Sciatic nerve (tissue), 2 donors: ENCODE measurements at regions not wholly inside any gene's neighbourhood (a gene's known extent, or its start where the extent isn't known, plus 50 kb on each side); places are given as distances from the start of the nearest gene placed in this dataset.
"Not testable (repeated sequence)": the region's sequence is repeated elsewhere in the genome, so short reads cannot be mapped to it uniquely, and the experiment has no call there.

Source experiments
- ATAC-seq: fragments of 200-7000 bp; cut with Tn5 transposase; one replicate; pipeline ENCODE4 v1.9.1; 2020; ENCODE audit warnings: mild to moderate bottlenecking, moderate library complexity
- DNase-seq: peaks from one replicate; pipeline ENCODE4 v3.0.0-alpha.2; 2020; ENCODE audit warnings: low spot score
- intact Hi-C: fragments of 100-400 bp; cut with DNase I; formaldehyde crosslinking; loops from one replicate; pipeline ENCODE4 v1.14.2; 2022
- donor health status: DM: no; HTN: no; CAD: no.
- donor health status: DM: no; HTN: no; CAD: no.

DNA sequence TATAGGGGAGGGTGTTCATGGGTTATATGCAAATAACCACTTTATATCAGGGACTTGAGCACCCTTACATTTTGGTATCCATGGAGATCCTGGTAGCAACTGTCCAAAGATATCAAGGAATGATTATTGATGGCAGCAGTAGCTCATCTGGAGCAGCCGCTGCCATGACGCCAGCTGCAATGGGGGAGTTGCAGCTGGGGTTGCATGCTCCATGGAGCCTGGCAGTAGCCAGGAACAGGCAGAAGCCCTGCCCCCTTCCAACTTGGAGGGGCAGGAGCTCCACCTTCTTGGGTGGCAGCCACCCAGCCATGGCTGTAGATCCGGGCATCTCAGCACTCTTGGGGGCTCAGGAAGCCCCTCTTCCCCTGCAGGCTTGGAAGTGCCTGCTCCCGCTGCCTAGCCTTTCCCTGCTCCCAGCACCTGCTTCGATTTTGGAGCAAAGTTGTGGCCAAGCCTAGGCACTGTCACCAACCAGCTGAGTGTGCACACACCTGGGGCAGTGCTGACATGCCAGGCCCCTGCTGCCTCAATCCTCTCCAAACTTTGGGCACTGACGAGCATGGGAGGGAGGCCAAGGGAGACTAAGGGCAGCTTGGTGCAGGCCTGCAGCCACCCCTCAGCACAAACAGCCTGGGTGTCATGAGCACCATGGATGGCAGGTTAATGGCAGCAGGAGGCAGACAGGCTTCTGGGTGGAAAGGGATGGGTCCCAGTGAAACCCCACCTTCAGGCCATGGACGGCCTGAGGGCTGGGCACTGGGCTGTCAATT lies 235.6 kb upstream of the CSNK1A1L start:
- intact Hi-C loops, result no loop called here
- no peak for DNase-seq
- ATAC-seq, result no peak

GRCh38 chr13:37339386-37339735 lies 233.9 kb upstream of the CSNK1A1L start:
- ATAC-seq (no peak), DNase-seq (no peak)
- intact Hi-C loops, result no loop called here

GRCh38 chr13:37338726-37339385 lies 233.4 kb upstream of the CSNK1A1L start:
- DNase-seq (no peak), ATAC-seq (no peak)
- intact Hi-C loops, result no loop called here

DNA sequence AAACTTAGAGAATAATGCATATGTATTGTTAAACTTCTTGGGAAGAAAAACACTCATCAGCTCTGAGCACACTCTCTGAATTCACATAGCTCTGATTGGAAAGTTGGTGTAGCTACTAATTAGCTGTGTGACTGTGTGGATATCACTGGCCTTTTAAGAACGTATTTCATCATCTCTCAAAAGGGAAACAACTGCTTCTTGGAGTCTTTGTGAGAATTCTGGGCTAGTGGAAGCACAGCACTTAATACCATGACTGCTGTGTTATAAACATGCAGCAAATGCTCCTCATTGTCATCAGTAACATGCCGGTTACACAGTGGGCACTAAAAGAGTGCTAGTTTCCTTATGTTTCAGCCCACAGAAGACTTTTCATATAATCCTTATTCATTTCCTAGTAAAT lies 220.9 kb upstream of the CSNK1A1L start:
- ATAC-seq (no peak), DNase-seq (no peak)
- intact Hi-C loops, result no loop called here

DNA sequence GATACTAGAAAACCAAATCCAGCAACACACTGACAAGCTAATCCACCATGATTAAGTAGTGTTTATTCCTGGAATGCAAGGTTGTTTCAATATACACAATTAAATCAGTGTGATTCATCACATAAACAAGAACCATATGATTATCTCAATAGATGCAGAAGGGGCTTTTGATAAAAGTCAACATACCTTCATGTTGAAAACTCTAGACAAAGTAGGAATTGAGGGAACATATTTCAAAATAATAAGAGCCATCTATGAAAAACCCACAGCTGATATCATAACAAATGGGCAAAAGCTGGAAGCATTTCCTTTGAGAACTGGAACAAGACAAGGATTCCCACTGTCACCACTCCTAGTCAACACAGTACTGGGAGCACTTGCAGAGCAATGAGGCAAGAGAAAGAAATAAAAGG lies 213.6 kb upstream of the CSNK1A1L start:
- DNase-seq, result no peak
- intact Hi-C loops, result no loop called here
- no peak for ATAC-seq

- ATAC-seq, result peak; percentile 26
- intact Hi-C loops, result no loop called here
Observed at GRCh38 chr13:37316935-37317334, 211.5 kb upstream of the CSNK1A1L start.

DNA sequence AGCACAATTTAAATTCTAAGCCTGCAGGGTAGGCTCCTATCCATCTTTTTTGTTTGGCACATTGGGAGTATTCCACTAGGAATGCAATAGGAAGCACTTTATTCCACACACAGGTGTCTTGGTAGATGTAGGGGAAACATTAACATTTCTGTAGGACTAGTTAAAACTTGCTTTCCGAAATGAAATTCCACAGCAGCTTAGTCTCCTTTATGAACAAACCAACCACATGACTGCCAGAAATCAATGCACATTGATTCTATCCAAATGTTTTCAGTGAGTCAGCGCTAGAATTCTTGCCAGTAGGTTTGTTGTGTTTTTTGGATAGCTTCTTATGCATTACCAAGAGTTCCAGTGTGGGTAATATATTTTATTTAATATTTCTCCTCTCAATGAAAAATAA lies 207.9 kb upstream of the CSNK1A1L start:
- ATAC-seq (no peak), DNase-seq (no peak)
- intact Hi-C loops, result no loop called here

More at GRCh38 chr13:37316935-37317334, 211.5 kb upstream of the CSNK1A1L start:
- no peak for DNase-seq

DNA sequence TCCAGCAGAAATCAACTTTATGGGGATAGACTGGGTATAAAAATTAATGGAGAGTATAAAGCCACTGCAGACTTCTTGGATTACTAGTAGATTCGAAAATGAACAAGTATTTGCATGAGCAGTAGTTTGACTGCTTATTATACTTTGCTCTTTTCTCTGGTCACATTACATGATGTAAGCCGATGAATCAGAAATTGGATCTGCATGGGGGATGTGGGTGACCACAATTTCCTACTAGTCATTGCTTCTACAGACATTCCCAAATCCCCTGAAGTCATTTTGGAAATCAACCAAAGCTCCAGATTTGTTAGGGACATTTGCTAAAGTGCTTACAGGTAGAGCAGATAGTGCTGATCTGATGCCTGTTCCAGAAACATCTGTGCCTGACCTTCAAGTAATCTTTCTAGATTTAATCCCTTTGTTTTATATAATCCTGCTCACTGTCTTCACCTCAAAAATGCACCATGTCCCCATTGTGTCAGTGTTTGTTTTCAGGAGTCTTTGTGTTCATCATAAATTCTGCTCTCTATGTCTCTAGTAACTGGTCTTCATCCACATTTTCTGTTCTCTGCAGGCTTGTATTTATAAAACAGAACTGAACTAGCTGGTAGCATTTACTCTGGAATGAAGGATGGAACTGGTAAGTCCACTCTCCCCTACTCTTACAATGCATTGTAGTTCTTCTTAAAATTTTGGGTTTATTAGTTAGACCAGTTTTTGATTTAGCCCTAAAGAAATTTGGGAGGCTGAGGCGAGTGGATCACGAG lies 201.5 kb upstream of the CSNK1A1L start:
- intact Hi-C loops, result no loop called here
- ATAC-seq (no peak), DNase-seq (no peak)

DNA sequence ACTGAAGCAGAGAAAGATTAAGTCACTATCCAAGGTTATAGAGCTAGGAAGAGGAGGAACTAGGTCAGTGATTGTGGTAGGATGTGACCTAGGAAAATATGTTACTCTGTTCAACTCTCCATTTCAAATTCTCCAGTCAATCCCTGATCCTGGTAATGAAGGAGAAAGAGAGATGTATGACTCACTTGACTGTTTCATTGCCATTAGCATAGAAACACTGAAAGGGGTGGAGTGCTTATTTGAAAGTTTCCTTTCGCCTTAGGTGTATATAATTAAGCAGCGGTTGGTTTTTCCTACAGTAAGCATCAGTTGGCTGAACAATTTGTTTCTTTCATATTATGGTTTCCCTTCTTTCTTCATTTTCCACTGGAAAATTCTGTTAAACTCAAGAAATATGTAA lies 198.1 kb upstream of the CSNK1A1L start:
- DNase-seq (no peak), ATAC-seq (no peak)
- intact Hi-C loops, result no loop called here

DNA sequence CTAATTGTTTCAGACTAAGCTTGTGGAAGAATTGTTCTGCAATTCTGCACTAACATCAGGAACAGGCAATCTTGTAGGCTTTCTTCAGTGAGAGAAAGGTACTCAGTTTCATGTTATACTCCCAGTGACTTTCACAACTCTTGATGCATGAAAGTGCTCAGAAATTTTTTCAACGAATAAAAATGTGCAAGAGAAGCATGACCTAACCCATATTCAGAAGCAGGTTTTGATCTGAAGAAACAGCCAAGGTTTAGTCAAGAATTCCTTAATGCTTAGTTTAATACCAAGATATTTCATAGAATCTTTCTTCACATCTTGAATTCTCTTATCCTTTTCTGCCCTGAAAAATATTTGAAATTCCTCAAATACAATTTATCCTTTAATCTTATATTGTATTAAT lies 197.2 kb upstream of the CSNK1A1L start:
- intact Hi-C loops, result no loop called here
- DNase-seq (no peak), ATAC-seq (no peak)

DNA sequence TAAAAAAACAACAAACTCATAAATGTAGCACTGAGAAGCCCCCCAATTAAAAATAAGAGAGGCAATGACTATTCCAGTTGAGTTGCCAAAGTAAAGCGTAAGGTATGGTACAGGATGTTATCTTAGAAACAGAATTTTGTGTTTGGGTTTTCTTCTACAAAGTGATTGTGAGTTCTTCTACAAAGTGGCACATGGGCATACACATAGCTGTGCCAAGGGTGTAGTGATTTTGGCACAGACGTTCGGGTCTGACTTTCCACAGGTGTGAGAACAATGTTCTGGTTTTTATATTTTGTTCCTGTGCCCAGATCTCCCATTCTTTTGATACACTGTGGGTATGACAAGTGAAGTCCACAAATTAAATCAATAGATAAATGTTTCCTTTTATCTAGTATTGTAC lies 190.1 kb upstream of the CSNK1A1L start:
- no peak for ATAC-seq
- intact Hi-C loops, result no loop called here
- no peak for DNase-seq

GRCh38 chr13:37295071-37295470 lies 189.6 kb upstream of the CSNK1A1L start:
- intact Hi-C loops, result no loop called here
- ATAC-seq (peak; percentile 79), DNase-seq (no peak)

DNA sequence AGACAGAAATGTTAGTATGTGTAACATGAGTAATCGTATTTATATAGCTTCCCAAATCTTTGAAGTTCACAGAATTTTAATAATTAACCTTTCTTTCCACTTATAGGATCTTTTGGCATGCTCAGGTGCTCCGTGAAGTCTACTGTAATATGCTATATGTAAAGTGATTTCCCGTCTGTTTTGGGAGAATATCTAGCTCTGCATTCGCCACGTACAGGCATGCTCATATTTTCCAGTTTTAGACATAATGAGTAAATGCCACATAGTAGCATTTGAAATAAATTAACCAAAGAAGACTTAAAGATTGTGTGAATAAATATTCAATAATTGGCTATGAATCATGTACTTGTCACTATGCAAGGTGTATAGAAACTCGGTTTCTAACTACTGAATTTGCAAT lies 189.0 kb upstream of the CSNK1A1L start:
- ATAC-seq (no peak), DNase-seq (no peak)
- intact Hi-C loops, result no loop called here

DNA sequence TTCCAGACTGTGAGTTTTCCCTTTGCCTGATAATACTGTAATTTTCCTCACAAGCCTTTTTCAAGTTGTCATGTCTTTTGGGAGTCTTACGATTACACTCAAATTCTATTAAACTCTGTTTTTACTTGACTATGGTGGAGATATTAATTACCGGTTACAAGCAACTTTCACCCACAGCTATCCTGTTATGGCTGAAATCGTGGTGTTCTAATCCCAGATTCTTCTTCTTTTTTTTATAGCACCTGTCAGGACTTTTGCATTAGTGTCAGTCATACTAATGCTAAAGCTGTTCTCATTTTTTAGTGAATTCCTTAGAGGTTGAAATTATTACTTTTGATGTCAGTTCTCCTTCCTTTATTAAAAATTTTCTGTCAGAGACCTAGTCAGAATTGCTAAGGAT lies 187.8 kb upstream of the CSNK1A1L start:
- DNase-seq (no peak), ATAC-seq (no peak)
- intact Hi-C loops, result no loop called here

- ATAC-seq (no peak), DNase-seq (no peak)
- intact Hi-C loops, result no loop called here
Observed at GRCh38 chr13:37290716-37291505, 185.4 kb upstream of the CSNK1A1L start.

DNA sequence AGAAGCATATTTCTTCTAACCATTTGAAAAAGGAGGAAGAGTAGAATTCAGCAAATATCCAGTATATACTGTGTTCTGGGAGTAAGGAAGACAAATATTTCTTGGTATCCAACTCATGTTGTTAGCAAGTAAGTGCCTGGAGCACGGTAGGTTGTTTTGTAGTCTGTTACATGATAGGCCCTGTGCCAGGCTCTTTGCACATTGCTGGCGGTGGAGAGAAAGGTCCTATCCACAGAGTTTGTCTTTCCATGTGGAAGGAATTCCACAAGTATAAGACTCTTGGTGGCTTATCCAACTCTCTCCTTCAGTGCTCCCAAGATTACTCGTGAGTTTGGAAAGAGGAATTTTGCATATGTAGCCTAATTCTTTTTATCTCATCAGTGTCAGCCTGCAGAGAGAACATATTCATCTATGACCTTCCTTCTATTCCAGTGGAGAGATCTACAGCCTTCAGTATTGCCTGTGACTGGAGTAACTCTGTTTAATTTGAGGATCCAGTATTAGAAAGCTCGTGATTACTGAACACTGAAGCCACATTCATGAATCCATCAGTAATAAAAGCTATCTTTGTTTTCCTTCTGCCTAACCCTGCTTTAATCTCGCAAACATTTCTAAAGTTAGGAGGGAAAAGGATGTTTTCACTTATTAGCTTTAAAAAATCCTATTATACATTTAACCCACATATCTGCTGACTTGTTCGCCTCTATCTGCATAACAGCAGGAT lies 183.9 kb upstream of the CSNK1A1L start:
- intact Hi-C loops, result no loop called here
- no peak for ATAC-seq
- DNase-seq, result no peak

DNA sequence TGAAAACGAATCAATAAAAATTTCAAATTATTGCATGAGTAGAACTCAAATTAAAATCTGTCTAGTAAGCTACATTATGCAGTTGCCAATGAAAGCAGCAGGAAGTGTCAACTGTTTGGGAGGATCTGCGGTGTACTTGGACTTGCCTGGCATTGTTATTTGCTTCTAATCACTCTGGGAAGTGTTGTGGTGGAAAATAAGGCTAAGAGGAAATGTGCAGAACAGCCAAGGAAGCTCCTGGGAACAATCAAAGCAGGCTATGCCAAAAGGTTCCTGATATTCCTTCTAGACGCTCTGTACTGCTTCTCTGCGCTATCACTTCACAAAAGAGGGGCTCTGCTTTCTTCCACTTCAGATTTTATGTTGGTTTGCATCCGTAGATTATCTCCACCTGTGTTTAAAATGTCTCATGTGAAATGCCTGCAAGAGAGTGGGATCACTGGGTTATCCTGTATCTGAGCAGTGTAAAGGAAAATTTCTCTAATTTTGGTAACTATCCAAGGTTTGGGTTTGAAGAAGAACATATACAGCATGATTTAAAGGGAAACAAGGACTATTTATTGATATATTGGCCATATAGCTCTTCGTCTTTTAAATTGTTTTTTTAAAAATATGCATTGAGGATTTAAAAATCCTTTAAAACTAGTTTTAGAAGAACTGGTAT lies 182.7 kb upstream of the CSNK1A1L start:
- DNase-seq (no peak), ATAC-seq (peak; percentile 50)
- intact Hi-C loops, result no loop called here

DNA sequence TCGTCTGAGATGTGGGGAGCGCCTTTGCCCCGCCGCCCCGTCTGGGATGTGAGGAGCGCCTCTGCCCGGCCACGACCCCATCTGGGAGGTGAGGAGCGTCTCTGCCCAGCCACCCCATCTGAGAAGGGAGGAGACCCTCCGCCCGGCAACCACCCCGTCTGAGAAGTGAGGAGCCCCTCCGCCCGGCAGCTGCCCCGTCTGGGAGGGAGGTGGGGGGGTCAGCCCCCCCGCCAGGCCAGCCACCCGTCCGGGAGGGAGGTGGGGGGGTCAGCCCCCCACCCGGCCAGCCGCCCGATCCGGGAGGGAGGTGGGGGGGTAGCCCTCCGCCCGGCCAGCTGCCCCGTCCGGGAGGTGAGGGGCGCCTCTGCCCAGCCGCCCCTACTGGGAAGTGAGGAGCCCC lies 174.8 kb upstream of the CSNK1A1L start:
- DNase-seq, intact Hi-C loops, ATAC-seq: not testable (repeated sequence)
